Endodermal cell (in vitro differentiated cells): ENCODE measurements at regions not wholly inside any gene's neighbourhood (a gene's known extent, or its start where the extent isn't known, plus 50 kb on each side); places are given as distances from the start of the nearest gene placed in this dataset.

Source experiments
- DNase-seq: peaks from one replicate; pipeline ENCODE4 v3.0.0-alpha.2; 2017
- H3K27ac ChIP-seq: 2 replicates; pipeline ENCODE4 v1.5.1; 2013; ENCODE audit warnings: mild to moderate bottlenecking, low read depth, low read length, moderate library complexity
- H3K27me3 ChIP-seq: 2 replicates; pipeline ENCODE4 v1.6.1; 2013; ENCODE audit warnings: mild to moderate bottlenecking, low read length, moderate library complexity; ENCODE audit not compliant: insufficient read depth, control insufficient read depth, poor library complexity, severe bottlenecking
- H3K36me3 ChIP-seq: 2 replicates; pipeline ENCODE4 v1.7.0; 2013; ENCODE audit warnings: mild to moderate bottlenecking, low read length, moderate library complexity; ENCODE audit not compliant: control insufficient read depth, insufficient read depth
- H3K4me1 ChIP-seq: one replicate; pipeline ENCODE4 v1.7.0; 2013; ENCODE audit warnings: low read length; ENCODE audit not compliant: control insufficient read depth, insufficient read depth
- H3K4me3 ChIP-seq: 2 replicates; pipeline ENCODE4 v1.5.1; 2013; ENCODE audit warnings: mild to moderate bottlenecking, low read length, moderate library complexity
- H3K9ac ChIP-seq: 2 replicates; pipeline ENCODE4 v1.6.1; 2013; ENCODE audit warnings: mild to moderate bottlenecking, low read length, moderate library complexity; ENCODE audit not compliant: poor library complexity, severe bottlenecking; ENCODE audit errors: extremely low read depth
- H3K9me3 ChIP-seq: 2 replicates; pipeline ENCODE4 v1.6.1; 2013; ENCODE audit warnings: mild to moderate bottlenecking, low read length, moderate library complexity; ENCODE audit not compliant: control insufficient read depth
- H3K27ac Mint-ChIP-seq: 2 replicates; pipeline ENCODE4 v1.8.0; 2020; ENCODE audit warnings: mixed read lengths
- H3K27me3 Mint-ChIP-seq: 2 replicates; pipeline ENCODE4 v1.8.0; 2021; ENCODE audit warnings: mild to moderate bottlenecking, mixed read lengths; ENCODE audit not compliant: insufficient read depth
- H3K36me3 Mint-ChIP-seq: 2 replicates; pipeline ENCODE4 v1.8.0; 2020; ENCODE audit warnings: low read depth, mixed read lengths
- H3K4me1 Mint-ChIP-seq: 2 replicates; pipeline ENCODE4 v1.8.0; 2020; ENCODE audit warnings: mixed read lengths
- H3K4me3 Mint-ChIP-seq: 2 replicates; pipeline ENCODE4 v1.8.0; 2020; ENCODE audit warnings: mild to moderate bottlenecking, moderate library complexity, mixed read lengths
- H3K9me3 Mint-ChIP-seq: 2 replicates; pipeline ENCODE4 v1.8.0; 2020; ENCODE audit warnings: mild to moderate bottlenecking, mixed read lengths
- CTCF ChIP-seq: fragments of 200-600 bp; sonication (generic); conservative IDR thresholded peaks from 2 replicates; pipeline ENCODE4 v1.5.0; 2021; ENCODE audit warnings: antibody characterized with exemption, mild to moderate bottlenecking
- WGBS, 2 experiments: methylation state at CpG; one replicate each; pipeline versions ENCODE4 v1.1.5 to v1.1.7; 2013; ENCODE audit warnings: missing lambda C conversion rate in 2 of 2, mixed read lengths in 1 of 2; ENCODE audit not compliant: insufficient coverage in 1 of 2, insufficient read length in 1 of 2; 5-methylcytosine and 5-hydroxymethylcytosine counted together

- no peak overlapping the region for H3K27ac ChIP-seq
- no peak for TF ChIP-seq CTCF
- no peaks in the 10 kb centered on the region for H3K36me3 ChIP-seq
- no peaks in the 10 kb centered on the region for H3K9me3 ChIP-seq
- Mint-ChIP-seq H3K27me3 (no peaks in the 10 kb centered on the region), H3K4me3 (no peak overlapping the region), H3K27ac (no peak overlapping the region), H3K36me3 (no peaks in the 10 kb centered on the region), H3K4me1 (no peaks in the 10 kb centered on the region), H3K9me3 (peaks cover 15% of the 10 kb centered on the region)
- no peaks in the 10 kb centered on the region for H3K27me3 ChIP-seq
- no peak for DNase-seq
- no peaks in the 10 kb centered on the region for H3K4me1 ChIP-seq
- H3K4me3 ChIP-seq = no peak overlapping the region
- H3K9ac ChIP-seq = no peak overlapping the region
- WGBS, 2 experiments = 88 to 95% methylated on average over 4 to 36 of the region's 36 CpGs
Observed at GRCh38 chr6:67825201-67825895, 809.7 kb upstream of the ADGRB3 start.

- Mint-ChIP-seq H3K36me3 (peaks cover 2% of the 10 kb centered on the region), H3K27me3 (no peaks in the 10 kb centered on the region)
Observed at GRCh38 chr6:67818322-67818721, 816.8 kb upstream of the ADGRB3 start.

GRCh38 chr6:67815623-67816022, 819.5 kb upstream of the ADGRB3 start:
- Histone ChIP-seq H3K27me3 (no peaks in the 10 kb centered on the region), H3K9me3 (peaks cover 47% of the 10 kb centered on the region), H3K9ac (no peak overlapping the region), H3K27ac (no peak overlapping the region), H3K36me3 (no peaks in the 10 kb centered on the region), H3K4me3 (peak overlapping the region; percentile 21), H3K4me1 (no peaks in the 10 kb centered on the region)
- DNase-seq = no peak
- Mint-ChIP-seq H3K36me3 (peaks cover 7% of the 10 kb centered on the region), H3K27me3 (no peaks in the 10 kb centered on the region), H3K4me1 (peaks cover 7% of the 10 kb centered on the region), H3K27ac (no peak overlapping the region), H3K4me3 (no peak overlapping the region), H3K9me3 (peaks cover 42% of the 10 kb centered on the region)
- TF ChIP-seq CTCF = no peak
- WGBS, 2 experiments = 80 to 98% methylated on average over 1 to 2 of the region's 2 CpGs

More at GRCh38 chr6:67818322-67818721, 816.8 kb upstream of the ADGRB3 start:
- no peak for TF ChIP-seq CTCF
- Histone ChIP-seq H3K27ac (no peak overlapping the region), H3K9me3 (peaks cover 25% of the 10 kb centered on the region), H3K27me3 (no peaks in the 10 kb centered on the region), H3K9ac (no peak overlapping the region), H3K4me1 (no peaks in the 10 kb centered on the region), H3K36me3 (no peaks in the 10 kb centered on the region), H3K4me3 (no peak overlapping the region)
- 20 to 72% methylated on average over 1 to 2 of the region's 2 CpGs for WGBS, 2 experiments
- no peak overlapping the region for H3K27ac Mint-ChIP-seq
- peaks cover 29% of the 10 kb centered on the region for H3K9me3 Mint-ChIP-seq
- H3K4me3 Mint-ChIP-seq = no peak overlapping the region
- H3K4me1 Mint-ChIP-seq = peaks cover 7% of the 10 kb centered on the region
- DNase-seq = no peak
